GM19239 (cell line): ENCODE measurements at regions not wholly inside any gene's neighbourhood (a gene's known extent, or its start where the extent isn't known, plus 50 kb on each side); places are given as distances from the start of the nearest gene placed in this dataset.
"Not testable (repeated sequence)": the region's sequence is repeated elsewhere in the genome, so short reads cannot be mapped to it uniquely, and the experiment has no call there.

Experiments used
- DNase-seq: peaks from one replicate; pipeline ENCODE4 v3.0.0; 2011; ENCODE audit warnings: low spot score; ENCODE audit not compliant: insufficient read length
- FAIRE-seq: peaks from 2 replicates; lab custom pipeline; 2011; peaks lifted over from hg19 to GRCh38; lab: Jason Lieb, UNC

DNA sequence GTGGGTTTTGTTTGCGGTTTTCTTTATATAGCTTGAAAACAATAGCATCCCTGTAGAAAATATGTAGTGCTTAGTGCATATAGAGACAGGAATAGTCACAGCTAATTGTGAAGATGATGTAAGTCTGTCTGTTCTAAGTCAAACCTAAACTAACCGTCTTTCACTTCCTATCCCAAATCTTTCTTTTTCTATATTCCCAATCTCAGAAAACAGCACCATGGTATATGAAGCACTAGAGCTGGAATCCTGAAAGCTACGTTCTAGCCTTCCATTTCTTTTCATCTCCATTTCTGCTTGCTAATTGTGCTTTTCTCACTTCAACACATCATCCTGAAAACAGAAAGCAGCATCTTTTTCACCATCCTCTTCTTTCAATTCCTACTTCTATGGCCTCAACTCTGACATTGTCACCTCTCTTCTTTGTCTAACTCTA is 1235.5 kb downstream of the ROBO2 start:
- DNase-seq (no peak), FAIRE-seq (no peak)

GRCh38 chr3:78277220-78277619 is 1237.3 kb downstream of the ROBO2 start:
- FAIRE-seq = no peak
- DNase-seq = no peak

- DNase-seq (no peak), FAIRE-seq (no peak)
Observed at GRCh38 chr3:78277801-78278200, 1237.9 kb downstream of the ROBO2 start.

DNA sequence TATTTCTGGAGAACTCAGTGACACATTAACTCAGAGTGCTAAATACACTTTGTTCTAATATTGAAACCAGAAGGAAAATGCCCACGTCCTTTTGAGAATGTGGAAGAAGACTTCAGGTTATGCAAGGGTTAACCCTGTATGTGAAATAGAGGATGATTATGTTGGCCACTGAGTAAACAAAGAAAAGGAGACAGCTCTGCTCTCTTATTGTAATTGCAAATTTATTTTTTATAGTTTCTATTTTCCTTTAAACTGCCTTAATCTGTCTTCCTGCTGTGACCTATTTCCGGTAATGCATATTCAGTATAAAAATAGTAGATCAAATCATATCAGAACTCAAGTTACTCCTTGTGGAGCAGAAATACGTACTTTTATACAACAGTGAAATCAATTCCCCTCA is 1239.2 kb downstream of the ROBO2 start:
- FAIRE-seq (no peak), DNase-seq (no peak)

- FAIRE-seq (no peak), DNase-seq (no peak)
Observed at GRCh38 chr3:78281381-78281780, 1241.5 kb downstream of the ROBO2 start.

GRCh38 chr3:78283994-78284393 is 1244.1 kb downstream of the ROBO2 start:
- FAIRE-seq (no peak), DNase-seq (no peak)

GRCh38 chr3:78285032-78285728 is 1245.3 kb downstream of the ROBO2 start:
- FAIRE-seq = no peak
- DNase-seq = no peak

- FAIRE-seq = no peak
Observed at GRCh38 chr3:78287085-78287484, 1247.2 kb downstream of the ROBO2 start.

GRCh38 chr3:78293284-78293683 is 1253.4 kb downstream of the ROBO2 start:
- DNase-seq = no peak
- no peak for FAIRE-seq

More at GRCh38 chr3:78287085-78287484, 1247.2 kb downstream of the ROBO2 start:
- no peak for DNase-seq

GRCh38 chr3:78304115-78304514 is 1264.2 kb downstream of the ROBO2 start:
- FAIRE-seq (no peak), DNase-seq (no peak)

DNA sequence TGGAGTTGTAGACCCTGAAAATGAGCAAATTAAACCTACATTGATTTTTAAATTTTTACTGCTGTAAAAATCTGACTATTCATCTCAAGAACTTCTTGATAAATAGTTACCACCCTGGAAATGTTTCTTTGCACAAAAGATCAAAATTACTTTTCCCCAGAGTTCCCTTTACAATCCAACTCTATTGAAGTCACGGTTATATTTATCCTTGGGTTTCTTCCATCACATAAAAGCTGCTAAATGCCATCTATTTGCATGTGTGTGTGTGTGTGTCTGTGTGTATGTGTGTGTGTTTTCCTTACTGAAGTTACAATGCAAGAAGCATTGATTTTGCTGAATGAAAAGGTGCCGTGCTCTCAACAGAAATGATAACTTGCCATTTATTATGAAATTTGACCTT is 1273.0 kb downstream of the ROBO2 start:
- DNase-seq (no peak), FAIRE-seq (no peak)

DNA sequence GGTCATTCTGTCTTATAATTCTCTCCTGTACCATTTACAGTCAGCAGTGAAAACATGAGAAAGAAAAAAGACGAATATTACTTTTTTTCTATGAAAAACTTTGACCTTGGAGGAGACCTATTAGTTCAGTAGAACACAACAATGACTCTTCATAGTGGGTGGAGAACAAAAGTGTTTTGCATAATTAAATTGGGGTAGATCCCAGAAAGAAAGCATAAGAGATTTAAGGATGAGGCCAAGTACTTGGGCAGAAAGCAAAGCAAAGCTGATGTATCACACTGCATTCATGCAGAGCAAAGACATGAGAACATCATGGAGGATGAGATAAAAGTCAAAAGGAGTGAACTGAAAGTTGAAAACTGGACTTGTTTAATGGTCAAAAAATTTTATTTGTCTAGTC is 1273.4 kb downstream of the ROBO2 start:
- no peak for FAIRE-seq
- no peak for DNase-seq

- no peak for FAIRE-seq
Observed at GRCh38 chr3:78314327-78314726, 1274.4 kb downstream of the ROBO2 start.

DNA sequence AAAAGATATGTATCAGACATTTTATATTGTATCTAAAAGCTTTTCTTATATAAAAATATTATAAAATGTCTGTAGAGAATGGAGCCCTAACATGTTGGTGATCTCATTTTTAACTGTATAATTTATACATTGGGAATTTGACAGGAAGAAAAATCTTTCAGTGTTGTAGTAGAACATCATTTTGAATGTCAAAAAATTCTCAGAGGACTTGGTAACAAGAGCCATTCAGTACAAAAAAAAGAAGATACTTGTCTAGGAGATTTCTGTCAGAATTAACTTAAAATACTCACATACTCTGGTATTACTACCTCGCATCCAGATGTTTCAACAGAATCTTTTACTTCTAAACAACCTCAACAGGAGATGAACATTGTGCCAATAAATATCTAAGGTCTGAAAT is 1277.9 kb downstream of the ROBO2 start:
- FAIRE-seq (no peak), DNase-seq (no peak)

More at GRCh38 chr3:78314327-78314726, 1274.4 kb downstream of the ROBO2 start:
- no peak for DNase-seq

GRCh38 chr3:78322780-78323179 is 1282.9 kb downstream of the ROBO2 start:
- DNase-seq = no peak
- no peak for FAIRE-seq

- FAIRE-seq = no peak
- no peak for DNase-seq
Observed at GRCh38 chr3:78337801-78338211, 1297.9 kb downstream of the ROBO2 start.

- no peak for FAIRE-seq
- no peak for DNase-seq
Observed at GRCh38 chr3:78338405-78338804, 1298.5 kb downstream of the ROBO2 start.

- FAIRE-seq (no peak), DNase-seq (no peak)
Observed at GRCh38 chr3:78343221-78343620, 1303.3 kb downstream of the ROBO2 start.

GRCh38 chr3:78344267-78344666 is 1304.4 kb downstream of the ROBO2 start:
- not testable (repeated sequence) for FAIRE-seq, DNase-seq

DNA sequence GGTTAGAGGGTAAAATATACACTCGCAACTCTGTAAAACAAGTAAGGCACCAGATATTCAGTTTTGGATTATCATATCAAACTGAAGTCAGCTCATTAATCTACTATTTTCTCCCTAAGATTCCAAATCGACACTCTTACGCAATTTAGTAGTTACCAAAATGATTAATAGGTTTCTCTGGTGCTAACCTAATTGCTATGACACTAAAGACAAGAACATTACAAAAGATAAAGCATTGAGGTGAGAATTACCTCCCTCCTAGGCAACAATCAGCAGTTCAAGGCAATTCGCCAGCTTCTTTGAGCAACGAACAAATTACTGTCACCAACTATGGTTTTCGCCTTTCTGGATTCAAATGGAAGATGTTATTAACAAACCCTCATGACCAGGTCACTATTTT is 1305.0 kb downstream of the ROBO2 start:
- DNase-seq (no peak), FAIRE-seq (no peak)

GRCh38 chr3:78347176-78347575 is 1307.3 kb downstream of the ROBO2 start:
- no peak for DNase-seq
- FAIRE-seq = no peak

GRCh38 chr3:78348664-78349063 is 1308.8 kb downstream of the ROBO2 start:
- FAIRE-seq (no peak), DNase-seq (no peak)
